Activated CD4-positive, CD25-positive, alpha-beta regulatory T cell treated with anti-CD3 and anti-CD28 coated beads, Interleukin-2, amount 50 U/mL, for 24 hours (primary cell): ENCODE measurements at regions not wholly inside any gene's neighbourhood (a gene's known extent, or its start where the extent isn't known, plus 50 kb on each side); places are given as distances from the start of the nearest gene placed in this dataset.
"Not testable (repeated sequence)": the region's sequence is repeated elsewhere in the genome, so short reads cannot be mapped to it uniquely, and the experiment has no call there.

Source experiments
- ATAC-seq, 2 donors: fragments of 150-1000 bp; cut with Tn5 transposase; one replicate each; pipeline ENCODE4 v1.10.0; 2021; ENCODE audit warnings: mild to moderate bottlenecking in 1 of 2, moderate library complexity in 1 of 2

- no peak for ATAC-seq
These were observed 92.1 kb upstream of the SPTLC3 start for GRCh38 chr20:12916699-12917098.

- no peak for ATAC-seq
These were observed 84.6 kb upstream of the SPTLC3 start for GRCh38 chr20:12924126-12924525.

GRCh38 chr20:12925210-12925755 lies 83.5 kb upstream of the SPTLC3 start:
- peak in 1 of 2 donors; percentile 45 for ATAC-seq

GRCh38 chr20:12925863-12926793 lies 82.6 kb upstream of the SPTLC3 start:
- ATAC-seq = no peak

- no peak for ATAC-seq
These were observed 81.3 kb upstream of the SPTLC3 start for GRCh38 chr20:12927489-12927888.

- no peak for ATAC-seq
These were observed 80.4 kb upstream of the SPTLC3 start for GRCh38 chr20:12928358-12928754.

GRCh38 chr20:12928755-12929401 lies 79.9 kb upstream of the SPTLC3 start:
- no peak for ATAC-seq

GRCh38 chr20:12936020-12936419 lies 72.8 kb upstream of the SPTLC3 start:
- ATAC-seq = no peak

GRCh38 chr20:12936524-12936923 lies 72.2 kb upstream of the SPTLC3 start:
- ATAC-seq = no peak

GRCh38 chr20:12941025-12941424 lies 67.7 kb upstream of the SPTLC3 start:
- ATAC-seq = no peak

GRCh38 chr20:12942123-12942522 lies 66.6 kb upstream of the SPTLC3 start:
- ATAC-seq = no peak

- no peak for ATAC-seq
These were observed 62.0 kb upstream of the SPTLC3 start for GRCh38 chr20:12946789-12947188.

- no peak for ATAC-seq
These were observed 61.1 kb upstream of the SPTLC3 start for GRCh38 chr20:12947691-12948090.

GRCh38 chr20:12949429-12949980 lies 59.3 kb upstream of the SPTLC3 start:
- no peak for ATAC-seq

GRCh38 chr20:12954254-12954653 lies 54.5 kb upstream of the SPTLC3 start:
- ATAC-seq = not testable (repeated sequence)

- ATAC-seq = no peak
These were observed 53.2 kb upstream of the SPTLC3 start for GRCh38 chr20:12955611-12956010.

GRCh38 chr20:12956303-12956702 lies 52.5 kb upstream of the SPTLC3 start:
- no peak for ATAC-seq

- ATAC-seq = no peak
These were observed 50.8 kb upstream of the SPTLC3 start for GRCh38 chr20:12957968-12958367.
